ENCODE measurements at regions not wholly inside any gene's neighbourhood (a gene's known extent, or its start where the extent isn't known, plus 50 kb on each side); places are given as distances from the start of the nearest gene placed in this dataset.

DNA sequence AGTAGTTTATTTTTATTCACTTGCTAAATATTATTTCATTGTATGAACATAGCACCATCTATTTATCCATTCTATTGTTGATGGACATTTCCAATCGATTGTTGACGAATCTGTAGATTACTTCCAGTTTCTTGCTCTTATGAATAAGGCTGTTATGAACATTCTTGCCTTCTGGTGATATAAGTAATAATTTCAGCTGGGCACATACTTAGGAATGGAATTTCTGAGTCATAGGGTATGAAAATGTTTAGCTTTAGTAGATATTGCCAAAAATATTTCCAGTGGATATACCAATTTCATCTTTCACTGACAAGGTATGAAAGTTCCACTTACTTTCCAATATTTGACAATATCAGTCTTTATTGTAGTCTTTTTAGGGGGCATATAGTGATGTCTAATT is 468.5 kb downstream of the ETNK1 start:
- no peak for TF ChIP-seq POLR2A (IDR thresholded peaks at IDR 0.05; ENCODE audit: low read depth, low read length)
- no peak for TF ChIP-seq TAF1 (IDR thresholded peaks at IDR 0.05; ENCODE audit: borderline replicate concordance, low read depth, low read length)
